Activated CD8-positive, alpha-beta memory T cell treated with anti-CD3 and anti-CD28 coated beads for 36 hours (primary cell): ENCODE measurements at regions not wholly inside any gene's neighbourhood (a gene's known extent, or its start where the extent isn't known, plus 50 kb on each side); places are given as distances from the start of the nearest gene placed in this dataset.

Source experiments
- CTCF ChIA-PET: fragments of 350-600 bp; sonication (Branson Sonifier 250); formaldehyde crosslinking; loops from one replicate; lab custom pipeline; 2021; ENCODE audit warnings: antibody characterized with exemption; lab: Charles Lee
- POLR2A ChIA-PET: fragments of 350-600 bp; sonication (Branson Sonifier 250); formaldehyde crosslinking; loops from one replicate; lab custom pipeline; 2021; ENCODE audit warnings: antibody characterized with exemption; lab: Charles Lee

DNA sequence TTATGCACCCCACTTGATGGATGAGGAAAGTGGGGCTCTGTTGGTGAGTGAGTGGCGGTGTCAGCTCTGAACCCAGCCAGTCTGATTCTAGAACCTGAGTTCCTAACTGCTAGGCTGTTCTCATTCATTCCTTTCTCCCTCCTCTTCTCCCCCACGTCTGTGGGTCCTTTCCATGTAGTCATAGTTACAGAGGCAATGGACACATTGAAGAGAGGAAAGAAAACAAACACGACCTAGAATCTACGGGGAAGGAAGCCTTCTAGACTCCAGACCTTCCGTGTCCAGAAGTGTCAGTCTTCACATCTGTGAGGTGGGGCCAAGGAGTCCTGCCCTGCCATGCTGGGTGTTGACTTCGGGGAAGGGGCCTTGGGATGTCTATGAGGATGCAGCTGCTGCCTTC, 115.8 kb upstream of the WNT4 start:
- ChIA-PET CTCF (no interaction called here), POLR2A (interaction anchor here (0.6 kb wide), 1 partner anchor 95 kb away, joined by 3 read pairs; no protein-coding TSS in a partner anchor)

DNA sequence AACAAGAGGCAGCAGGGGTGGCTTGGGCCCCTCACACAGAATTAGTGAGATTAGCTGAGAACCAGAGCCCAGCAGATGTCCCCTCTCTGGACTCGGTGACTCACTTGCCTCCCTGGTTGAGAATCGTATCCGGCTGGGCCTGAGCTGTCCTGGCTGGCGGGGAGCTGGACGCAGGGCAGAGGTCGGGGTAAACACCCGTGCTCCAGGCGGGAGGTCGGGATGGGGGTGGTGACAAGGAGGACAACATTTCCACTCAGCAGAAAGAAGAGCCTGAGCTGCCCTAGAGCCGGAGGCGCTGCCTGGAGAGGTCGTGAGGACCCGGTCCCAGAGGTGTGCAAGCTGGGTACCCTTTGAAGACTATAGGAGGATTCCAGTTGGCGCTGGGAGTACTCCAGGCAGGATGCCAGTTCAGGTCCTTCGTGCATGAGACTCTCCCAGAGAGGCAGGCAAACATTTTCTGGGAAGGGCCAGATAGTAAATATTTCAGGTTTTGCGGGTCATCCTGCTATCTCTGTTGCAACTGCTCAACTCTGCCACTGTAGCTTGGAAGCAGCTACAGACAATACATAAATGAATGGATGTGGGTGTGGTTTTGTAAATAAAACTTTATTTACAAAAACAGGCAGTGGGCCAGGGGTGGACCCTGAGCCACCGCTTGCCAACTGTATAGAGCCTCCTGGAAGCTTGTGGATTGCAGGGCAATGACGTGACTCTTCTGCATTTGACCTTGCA, 116.8 kb upstream of the WNT4 start:
- POLR2A ChIA-PET: no interaction called here

DNA sequence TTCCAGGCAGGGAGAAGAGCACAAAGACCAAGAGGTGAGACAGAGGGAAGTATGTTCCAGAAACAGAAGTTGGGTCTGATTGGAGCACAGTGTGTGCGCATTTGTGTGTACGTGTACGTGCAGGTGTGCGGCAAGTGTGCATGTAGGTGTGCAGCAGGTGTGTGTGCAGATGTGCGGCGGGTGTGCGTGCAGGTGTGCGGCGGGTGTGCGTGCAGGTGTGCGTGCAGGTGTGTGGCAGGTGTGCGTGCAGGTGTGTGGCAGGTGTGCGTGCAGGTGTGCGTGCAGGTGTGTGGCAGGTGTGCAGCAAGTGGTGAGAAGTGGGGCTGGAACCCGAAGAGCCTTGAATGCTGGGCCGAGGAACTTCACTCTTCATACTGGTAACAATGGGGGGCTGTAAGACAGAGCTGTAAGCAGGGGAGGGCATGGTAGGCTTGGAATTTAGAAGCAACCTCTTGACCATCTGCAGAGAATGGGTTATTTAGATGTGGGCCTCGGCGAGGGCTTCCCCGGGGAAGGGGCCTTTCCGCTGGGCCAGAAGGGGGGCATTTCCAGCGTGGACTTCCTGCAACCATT, 118.0 kb upstream of the WNT4 start:
- ChIA-PET CTCF (no interaction called here), POLR2A (no interaction called here)

More for the DNA sequence above, 116.8 kb upstream of the WNT4 start:
- CTCF ChIA-PET: no interaction called here

DNA sequence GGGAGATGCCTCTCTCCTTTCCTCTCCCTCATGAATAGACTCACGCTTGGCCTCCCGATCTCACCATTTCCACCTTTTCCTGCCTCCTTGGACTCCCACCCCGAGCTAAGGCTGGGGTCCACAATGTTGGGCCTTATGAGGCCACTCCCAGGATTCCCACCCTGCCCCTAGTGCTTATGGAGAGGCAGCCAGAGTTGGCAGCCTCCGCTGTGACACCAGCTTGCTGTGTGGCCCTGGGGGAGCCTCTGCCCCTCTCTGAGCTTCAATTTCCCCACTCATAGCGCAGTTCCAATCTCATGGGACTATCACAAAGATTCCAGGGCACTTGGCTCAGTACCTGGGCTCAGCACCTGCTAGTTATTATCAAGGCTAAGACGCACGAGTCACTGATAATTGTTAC, 118.7 kb upstream of the WNT4 start:
- CTCF ChIA-PET: no interaction called here
- POLR2A ChIA-PET: no interaction called here

DNA sequence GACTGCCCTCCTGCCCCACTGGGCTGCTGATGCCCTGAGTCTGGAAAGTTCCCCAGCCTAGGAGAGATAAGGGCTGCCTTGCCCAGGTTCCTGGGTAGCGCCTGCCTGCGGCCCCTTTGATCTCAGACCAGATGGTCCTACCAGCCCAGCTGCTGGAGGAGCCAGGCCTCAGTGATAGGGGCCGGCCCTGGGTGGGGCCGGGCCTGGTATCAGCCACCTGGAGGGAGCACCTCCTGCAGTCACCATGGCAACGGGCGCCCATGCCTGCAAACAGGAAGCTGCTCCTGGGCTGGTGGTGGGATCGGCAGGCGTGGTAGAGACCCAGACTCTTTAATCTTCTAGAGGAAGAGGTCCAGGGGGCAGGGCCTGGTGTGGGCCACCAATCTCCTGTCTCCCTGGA, 119.7 kb upstream of the WNT4 start:
- POLR2A ChIA-PET: no interaction called here
- CTCF ChIA-PET: no interaction called here

DNA sequence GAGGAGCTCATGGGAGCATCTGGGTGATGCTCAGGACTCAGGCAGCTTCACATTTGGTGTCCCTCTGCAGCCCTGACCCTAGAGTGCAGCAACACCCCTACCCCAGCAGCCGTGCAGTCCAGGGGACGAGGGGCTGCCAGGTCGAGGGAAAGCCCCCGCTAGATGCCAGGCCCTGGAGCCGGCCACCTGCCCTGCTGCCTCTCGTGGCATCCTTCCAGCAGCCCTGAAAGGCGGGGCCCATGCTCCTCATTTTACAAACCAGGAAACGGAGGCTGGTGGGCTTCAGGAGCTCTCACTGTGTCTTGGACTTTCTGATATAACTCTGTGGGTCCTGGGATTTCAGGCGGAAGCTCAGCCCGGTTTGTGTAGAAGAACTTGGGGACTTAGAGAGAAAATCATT, 120.5 kb upstream of the WNT4 start:
- ChIA-PET POLR2A (no interaction called here), CTCF (no interaction called here)

DNA sequence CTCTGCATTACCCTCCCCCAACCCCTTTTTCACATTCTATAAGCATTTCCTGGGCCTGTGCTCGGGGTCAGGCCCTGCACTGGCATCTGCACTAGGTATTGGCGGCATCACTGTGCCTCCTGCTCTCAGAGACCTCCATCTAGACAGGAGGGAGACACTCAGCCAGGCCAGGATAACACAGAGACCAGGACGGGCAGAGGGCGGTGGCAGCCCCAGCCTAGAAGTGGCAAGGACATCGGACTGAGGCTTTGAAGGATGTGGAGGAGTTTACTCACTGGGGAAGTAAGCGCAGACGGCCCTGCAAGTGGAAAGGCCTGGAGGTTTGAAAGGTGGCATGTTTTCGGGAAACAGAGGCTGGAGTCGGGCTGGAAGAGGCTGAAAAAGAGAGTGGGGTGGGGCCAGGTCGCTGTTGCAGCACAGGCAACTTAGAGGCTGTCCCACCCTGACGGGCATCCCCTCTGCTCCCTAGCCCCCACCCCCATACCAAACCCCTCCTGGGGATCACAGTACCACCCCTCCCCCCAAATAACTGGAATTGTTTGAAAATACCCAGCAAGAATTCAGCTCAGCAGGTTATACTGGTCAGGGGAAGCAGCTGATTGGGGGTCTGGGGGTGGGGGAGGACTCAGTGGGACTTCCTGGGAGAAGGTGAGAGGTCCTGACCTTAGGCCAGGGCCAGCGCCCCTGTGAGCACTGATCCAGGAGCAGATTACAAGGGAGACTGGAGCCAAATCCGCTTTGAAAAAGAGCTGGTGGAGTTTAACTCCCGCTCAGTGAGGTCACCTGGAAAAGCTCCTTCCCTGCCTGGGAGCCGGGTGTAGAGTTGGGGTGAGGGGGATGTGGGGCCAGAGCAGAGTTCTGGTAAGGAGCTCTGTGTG, 121.8 kb upstream of the WNT4 start:
- ChIA-PET POLR2A (no interaction called here), CTCF (no interaction called here)

DNA sequence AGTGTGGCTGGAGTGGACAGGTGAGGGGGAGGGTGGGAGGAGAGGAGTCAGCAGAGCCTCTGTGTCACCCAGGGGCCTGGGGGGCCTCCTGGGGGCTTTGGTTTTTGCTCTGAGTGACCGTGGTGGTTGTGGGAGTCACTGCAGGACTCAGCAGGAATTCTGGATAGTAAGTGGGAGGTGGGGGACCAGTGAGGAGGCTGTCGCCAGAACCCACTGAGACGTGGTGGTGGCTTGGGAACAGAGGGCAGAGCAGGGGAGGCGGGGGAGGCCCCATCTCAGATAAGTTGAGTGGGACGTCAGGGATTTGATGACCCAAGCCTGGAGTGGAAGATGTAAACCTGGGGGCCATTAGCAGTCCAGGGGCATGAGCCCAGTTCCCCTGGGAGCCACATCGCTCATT, 123.2 kb upstream of the WNT4 start:
- ChIA-PET POLR2A (no interaction called here), CTCF (no interaction called here)

DNA sequence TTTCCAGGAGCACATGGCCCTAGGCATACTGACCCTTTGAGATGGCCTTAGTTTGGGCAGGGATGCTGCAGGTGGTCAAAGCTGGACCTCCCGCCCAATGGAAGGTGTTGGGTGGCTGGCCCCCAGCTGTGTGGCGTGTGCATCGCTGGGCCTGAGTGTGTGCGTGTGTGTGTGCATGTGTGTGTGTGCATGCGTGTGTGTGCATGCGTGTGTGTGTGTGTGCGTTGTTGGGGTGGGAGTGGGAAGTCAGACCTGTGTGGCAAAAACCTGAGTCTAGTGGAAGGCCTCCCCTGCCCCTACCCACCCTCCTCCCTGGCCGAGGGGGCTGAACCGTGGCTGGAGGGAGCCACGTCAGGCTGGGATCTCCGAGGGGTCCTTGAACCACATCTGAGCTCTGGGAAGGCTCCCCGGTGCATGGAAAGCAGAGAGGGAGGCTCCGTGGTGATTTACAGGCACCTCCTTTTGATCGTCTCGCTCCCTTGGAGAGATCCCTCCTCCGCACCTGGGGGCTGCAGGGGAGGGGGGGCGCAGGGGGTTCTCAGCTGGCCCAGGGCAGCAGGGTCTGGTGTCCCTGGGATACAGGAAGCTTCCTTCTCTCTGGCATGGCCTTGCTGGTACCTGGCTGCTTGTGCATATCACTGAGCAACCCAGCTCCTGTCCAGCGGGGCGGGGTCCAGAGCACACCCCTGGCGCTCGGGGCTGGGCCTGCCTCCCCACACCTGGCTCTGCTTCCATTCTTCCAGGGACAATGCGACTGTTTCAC, 124.7 kb upstream of the WNT4 start:
- CTCF ChIA-PET: no interaction called here
- POLR2A ChIA-PET: no interaction called here

DNA sequence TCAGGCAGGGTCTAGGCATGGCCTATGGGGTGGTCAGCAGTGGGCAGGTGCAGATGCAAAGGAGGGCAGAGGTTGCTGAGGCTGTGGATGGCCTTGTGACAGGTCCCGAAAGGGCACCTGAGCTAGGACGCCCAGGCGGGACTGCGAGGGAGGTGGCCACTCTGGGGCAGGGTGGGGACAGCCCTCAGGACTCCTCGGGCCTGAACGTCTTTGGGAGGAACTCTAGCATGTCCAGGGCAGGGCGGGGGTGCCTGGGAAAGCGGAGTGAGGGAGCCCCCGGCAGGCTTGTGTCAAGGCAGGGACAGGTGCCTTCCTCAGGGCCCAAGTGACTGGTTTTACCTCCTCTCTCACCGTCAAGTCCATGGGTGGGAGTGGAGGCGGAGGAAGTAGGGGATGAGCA, 125.4 kb upstream of the WNT4 start:
- ChIA-PET POLR2A (no interaction called here), CTCF (no interaction called here)

DNA sequence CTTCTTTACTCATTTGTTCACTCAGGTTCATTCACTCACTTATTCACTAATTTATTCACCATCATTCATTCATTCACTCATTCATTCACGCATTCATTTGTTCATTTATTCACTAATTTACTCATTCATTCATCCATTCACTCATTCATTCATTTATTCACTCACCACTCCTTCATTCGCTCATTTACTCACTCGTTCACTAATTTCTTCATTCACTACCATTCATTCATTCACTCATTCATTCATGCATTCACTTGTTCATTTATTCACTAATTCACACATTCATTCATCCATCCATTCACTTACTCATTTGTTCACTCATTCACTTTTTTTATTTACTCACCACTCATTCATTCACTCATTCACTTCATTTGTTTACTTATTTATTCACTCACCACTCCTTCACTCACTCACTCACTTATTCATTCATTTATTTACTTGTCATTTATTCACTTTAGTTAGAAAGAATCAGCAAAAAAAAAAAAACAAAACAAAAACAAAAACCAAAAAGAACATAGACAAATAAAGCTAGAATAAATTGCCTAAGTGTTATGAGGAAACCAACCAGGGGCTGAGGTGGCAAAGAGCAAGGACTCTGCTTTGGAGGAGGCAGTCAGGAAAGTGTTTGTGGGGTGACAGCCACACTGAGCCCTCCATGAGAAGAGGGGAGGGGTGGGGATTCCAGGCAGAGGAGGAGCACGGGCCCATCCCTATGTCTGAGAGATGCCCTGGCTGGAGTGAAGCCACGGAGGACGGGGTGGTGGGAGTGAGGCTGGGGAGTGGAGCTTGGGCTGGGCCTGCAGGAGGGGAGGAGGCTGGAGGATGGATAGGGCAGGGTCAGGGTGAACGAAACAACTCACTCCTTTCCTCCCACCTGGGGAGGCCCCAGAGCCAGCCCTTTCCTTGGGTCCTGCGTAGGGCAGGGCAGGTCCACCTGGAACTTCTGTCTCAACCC, 129.2 kb upstream of the WNT4 start:
- POLR2A ChIA-PET: no interaction called here
- CTCF ChIA-PET: no interaction called here

DNA sequence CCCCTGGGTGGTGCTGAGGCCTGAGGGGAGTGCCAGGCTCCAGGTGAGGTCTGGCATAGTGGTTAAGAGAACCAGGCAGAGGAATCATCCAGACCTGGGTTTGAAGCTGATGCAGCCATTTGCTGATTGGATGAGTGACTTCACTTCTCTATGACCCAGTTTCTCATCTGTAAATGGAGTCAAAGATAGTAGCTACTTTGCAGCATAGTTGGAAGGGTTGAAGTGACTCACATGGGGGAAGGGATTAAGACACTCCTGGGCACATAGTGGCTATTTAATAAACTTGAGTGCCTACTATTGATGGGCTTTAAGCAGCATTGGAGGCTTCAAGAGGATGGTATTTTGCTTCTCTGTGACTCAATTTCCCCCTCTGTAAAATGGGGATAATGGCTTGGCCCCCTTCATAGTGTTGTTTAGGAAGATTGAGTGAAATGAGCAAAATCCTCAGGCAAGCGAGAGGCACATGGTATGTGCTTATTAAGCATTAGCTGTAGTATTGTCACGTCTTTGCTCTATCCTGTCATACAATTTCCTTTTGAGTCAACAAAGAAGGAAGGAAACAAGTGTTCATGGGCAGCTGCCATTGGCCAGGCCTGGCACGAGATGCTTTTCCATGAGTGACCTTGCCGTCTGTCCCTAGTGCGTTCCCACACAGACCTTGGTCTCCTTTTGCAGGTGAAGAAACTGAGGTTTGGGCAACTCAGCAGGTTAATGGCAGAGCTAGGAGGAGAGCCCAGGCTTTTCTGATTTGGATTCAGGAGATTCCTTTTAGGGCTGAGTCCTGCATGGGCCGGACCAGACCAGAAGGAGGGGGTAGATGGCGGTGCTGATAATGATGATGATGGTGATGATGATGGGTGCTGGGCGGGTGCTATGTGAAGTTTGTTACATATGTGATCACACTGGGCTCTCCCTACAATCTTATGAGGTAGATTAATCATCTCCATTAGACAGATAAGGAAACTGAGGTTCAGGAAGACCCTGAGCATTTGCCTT, 131.1 kb upstream of the WNT4 start:
- ChIA-PET POLR2A (no interaction called here), CTCF (no interaction called here)

DNA sequence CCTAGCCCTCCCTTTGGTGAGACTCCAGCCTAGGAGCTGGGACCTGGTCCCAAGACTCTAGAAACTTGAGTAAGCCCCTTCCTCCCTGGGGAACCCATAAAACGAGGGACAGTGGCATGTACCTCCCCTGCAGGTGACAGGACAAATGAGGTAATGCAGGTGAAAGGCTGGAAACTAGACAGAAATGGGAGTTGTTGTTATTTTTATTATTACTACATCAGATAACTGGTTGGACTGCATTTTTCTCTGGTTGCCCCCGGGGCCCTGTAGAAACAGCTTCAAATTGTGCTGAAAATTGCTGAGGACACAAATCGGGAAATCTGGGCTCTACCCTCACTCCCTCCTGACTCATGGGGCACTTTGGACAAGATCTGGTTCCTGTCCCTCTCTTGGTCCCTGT, 132.3 kb upstream of the WNT4 start:
- ChIA-PET CTCF (no interaction called here), POLR2A (no interaction called here)

DNA sequence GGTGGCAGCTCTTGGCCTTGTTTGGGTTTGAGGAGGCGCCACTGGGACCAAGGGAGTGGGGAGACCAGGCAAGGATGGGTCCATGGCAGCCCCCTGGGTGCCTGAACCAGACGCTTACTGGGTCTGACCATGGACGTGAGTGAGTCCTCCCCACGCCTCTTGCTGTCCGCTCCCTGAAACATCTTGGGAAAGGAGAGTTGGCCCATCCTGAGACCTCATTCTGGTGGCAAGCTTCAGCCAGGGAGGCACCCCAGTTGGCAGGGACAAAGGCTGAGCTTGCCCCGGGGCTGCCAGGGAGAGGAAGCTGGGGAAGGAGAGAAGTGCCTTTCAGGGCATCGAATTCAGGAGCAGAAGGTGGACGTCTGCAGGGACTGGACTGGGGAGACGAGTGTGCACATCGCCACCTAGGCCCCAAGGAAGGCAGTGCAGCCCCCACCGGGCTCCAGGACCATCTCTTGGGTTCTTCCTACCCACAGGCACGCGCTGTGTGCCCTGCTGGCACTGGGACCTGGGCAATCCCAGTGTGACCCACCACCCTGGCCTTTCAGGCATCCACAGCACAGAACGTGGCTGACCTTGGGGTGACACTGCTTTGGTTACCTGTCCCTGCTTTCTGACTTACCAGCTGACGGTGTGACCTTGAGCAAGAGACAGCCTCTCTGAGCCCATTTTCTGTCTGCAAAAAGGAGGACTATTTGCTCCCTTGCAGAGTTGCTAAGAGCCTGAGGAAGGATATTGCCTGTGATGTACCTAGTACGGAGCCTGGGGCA, 132.9 kb upstream of the WNT4 start:
- ChIA-PET POLR2A (no interaction called here), CTCF (interaction anchor here (0.6 to 1.3 kb wide), 3 partner anchors 11 to 621 kb away, joined by 3 read pairs; no protein-coding TSS in a partner anchor)

DNA sequence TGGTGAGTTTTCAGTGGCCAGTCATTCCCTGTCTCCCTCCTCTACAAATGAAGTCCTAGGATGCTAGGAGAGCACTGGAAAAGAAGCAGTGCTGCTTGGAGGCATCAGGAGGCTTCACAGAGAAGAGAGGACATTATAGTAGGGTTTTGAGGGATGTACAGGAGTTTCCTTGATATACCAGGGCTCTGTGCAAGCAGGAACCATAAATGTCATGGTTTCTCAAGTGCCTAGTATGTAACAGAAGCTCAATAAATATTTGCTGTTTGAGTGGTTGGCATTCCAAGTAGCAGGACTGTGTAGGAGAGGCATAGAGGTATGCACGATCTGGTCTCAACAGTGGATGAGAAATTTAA, 133.5 kb upstream of the WNT4 start:
- POLR2A ChIA-PET: no interaction called here

DNA sequence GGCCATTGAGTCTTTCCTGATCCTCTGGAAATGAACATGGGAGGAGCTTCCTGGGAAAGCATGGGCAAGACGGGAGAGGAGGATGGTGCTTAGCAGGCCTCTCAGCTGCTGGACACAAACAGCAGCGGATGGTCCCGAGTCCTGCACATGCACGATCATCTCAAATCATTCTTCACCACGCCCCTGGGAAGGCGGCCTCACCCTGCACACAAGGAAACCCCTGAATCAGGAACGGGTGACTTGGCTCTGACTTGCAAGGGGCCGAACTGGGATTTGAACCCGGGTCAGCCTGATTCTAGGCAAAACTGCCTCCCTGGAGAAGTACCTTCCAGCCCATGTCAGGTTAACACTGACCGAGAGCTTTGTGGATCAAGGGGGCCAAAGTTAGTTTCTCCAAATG, 134.8 kb upstream of the WNT4 start:
- POLR2A ChIA-PET: no interaction called here
- CTCF ChIA-PET: no interaction called here

More for the DNA sequence above, 133.5 kb upstream of the WNT4 start:
- CTCF ChIA-PET: interaction anchor here (0.6 to 1.3 kb wide), 3 partner anchors 10 to 621 kb away, joined by 3 read pairs; no protein-coding TSS in a partner anchor

DNA sequence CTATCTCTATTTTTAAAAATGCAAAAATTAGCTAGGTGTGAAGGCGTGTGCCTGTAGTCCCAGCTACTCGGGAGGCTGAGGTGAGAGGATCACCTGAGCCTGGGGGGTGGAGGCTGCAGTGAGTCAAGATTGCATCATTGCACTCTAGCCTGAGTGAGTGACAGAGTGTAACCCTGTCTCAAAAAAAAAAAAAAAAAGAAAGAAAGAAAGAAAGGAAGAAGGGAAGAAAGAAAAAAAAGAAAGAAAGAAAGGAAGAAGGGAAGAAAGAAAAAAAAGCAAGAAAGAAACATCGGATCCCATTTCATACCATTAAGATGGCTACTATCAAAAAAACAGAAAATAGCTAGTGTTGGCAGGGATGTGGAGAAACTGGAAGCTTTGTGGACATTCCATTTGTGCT, 136.8 kb upstream of the WNT4 start:
- ChIA-PET POLR2A (no interaction called here), CTCF (no interaction called here)
